ENCODE measurements at regions not wholly inside any gene's neighbourhood (a gene's known extent, or its start where the extent isn't known, plus 50 kb on each side); places are given as distances from the start of the nearest gene placed in this dataset.

GRCh38 chr6:126107475-126108166 is 121.3 kb downstream of the TRMT11 start:
- peaks cover 3% of the 10 kb centered on the region for H3K36me3 Mint-ChIP-seq (ENCODE audit: low read depth, unreplicated experiment)
- Histone ChIP-seq H3K79me2 (ENCODE audit: insufficient read depth, low read length) (no peaks in the 10 kb centered on the region), H2AFZ (ENCODE audit: low read depth, low read length) (no peak overlapping the region), H3K4me3 (ENCODE audit: insufficient read depth, low read depth, low read length) (no peak overlapping the region), H3K4me2 (ENCODE audit: low read length) (peak overlapping the region; percentile 54), H3K9ac (ENCODE audit: low read length) (no peak overlapping the region), H3K9me3 (ENCODE audit: insufficient read depth, low read depth, low read length) (no peaks in the 10 kb centered on the region), H3K27me3 (ENCODE audit: insufficient read depth, low read length) (no peaks in the 10 kb centered on the region), H3K27ac (ENCODE audit: low read depth, low read length) (no peak overlapping the region), H3K36me3 (ENCODE audit: insufficient read depth, low read length) (no peaks in the 10 kb centered on the region), H4K20me1 (ENCODE audit: insufficient read depth, low read length) (no peaks in the 10 kb centered on the region), H3K4me1 (ENCODE audit: insufficient read depth, low read length) (peaks cover 9% of the 10 kb centered on the region)
- no peak for TF ChIP-seq EZH2 (IDR thresholded peaks at IDR 0.05; ENCODE audit: insufficient read depth, low read length)
- TF ChIP-seq, protein P1, sequence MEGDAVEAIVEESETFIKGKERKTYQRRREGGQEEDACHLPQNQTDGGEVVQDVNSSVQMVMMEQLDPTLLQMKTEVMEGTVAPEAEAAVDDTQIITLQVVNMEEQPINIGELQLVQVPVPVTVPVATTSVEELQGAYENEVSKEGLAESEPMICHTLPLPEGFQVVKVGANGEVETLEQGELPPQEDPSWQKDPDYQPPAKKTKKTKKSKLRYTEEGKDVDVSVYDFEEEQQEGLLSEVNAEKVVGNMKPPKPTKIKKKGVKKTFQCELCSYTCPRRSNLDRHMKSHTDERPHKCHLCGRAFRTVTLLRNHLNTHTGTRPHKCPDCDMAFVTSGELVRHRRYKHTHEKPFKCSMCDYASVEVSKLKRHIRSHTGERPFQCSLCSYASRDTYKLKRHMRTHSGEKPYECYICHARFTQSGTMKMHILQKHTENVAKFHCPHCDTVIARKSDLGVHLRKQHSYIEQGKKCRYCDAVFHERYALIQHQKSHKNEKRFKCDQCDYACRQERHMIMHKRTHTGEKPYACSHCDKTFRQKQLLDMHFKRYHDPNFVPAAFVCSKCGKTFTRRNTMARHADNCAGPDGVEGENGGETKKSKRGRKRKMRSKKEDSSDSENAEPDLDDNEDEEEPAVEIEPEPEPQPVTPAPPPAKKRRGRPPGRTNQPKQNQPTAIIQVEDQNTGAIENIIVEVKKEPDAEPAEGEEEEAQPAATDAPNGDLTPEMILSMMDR (IDR thresholded peaks at IDR 0.05; ENCODE audit: insufficient read depth, low read depth, low read length), result no peak
- no peaks in the 10 kb centered on the region for H3K27me3 Mint-ChIP-seq (ENCODE audit: low read depth, unreplicated experiment)
- peak; percentile 33 for DNase-seq (ENCODE audit: low read depth)
- H3K4me3 Mint-ChIP-seq (ENCODE audit: unreplicated experiment), result no peak overlapping the region
- FAIRE-seq, result no peak
- no peak overlapping the region for H3K27ac Mint-ChIP-seq (ENCODE audit: unreplicated experiment)
- H3K9me3 Mint-ChIP-seq (ENCODE audit: unreplicated experiment), result no peaks in the 10 kb centered on the region
- peaks cover 13% of the 10 kb centered on the region for H3K4me1 Mint-ChIP-seq (ENCODE audit: low read depth, unreplicated experiment)

DNA sequence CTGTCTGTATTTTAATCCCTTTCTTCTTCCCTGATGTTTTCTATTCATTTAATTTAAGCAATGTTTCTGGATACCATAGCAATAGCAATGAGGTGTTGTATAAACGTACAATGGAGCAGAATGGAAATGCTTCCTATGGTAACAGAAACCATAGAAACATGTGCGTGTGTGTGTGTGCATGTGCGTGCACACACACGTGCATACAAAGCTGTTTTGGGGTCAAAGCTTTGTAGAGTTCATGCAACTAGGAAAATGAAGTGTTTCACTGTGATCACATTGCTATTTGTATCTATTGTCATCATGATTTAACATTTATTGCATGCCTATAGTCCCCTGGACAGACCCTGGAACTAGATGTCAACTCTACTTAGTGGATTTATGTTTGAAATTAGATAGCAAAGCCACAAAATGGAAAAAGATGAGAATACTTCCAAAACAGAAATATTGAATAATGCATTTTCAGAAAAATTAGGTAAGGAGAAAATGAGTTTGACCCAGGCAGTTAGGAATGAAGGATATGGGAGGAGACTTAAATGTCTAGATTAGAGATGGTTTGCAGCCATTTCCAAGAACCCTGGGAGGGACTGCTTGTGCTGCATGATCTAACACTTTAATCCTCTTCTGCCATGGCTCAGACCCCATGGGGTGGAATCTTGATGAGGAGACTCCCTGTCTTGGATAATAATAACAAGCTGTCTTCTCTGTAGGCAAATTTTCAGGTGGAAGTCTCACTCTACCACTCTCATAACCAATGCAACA is 124.4 kb downstream of the TRMT11 start:
- Mint-ChIP-seq H3K9me3 (ENCODE audit: unreplicated experiment) (no peaks in the 10 kb centered on the region), H3K27me3 (ENCODE audit: low read depth, unreplicated experiment) (no peaks in the 10 kb centered on the region), H3K36me3 (ENCODE audit: low read depth, unreplicated experiment) (no peaks in the 10 kb centered on the region), H3K4me3 (ENCODE audit: unreplicated experiment) (no peak overlapping the region), H3K4me1 (ENCODE audit: low read depth, unreplicated experiment) (peaks cover 13% of the 10 kb centered on the region), H3K27ac (ENCODE audit: unreplicated experiment) (no peak overlapping the region)
- no peaks in the 10 kb centered on the region for H3K79me2 ChIP-seq (ENCODE audit: insufficient read depth, low read length)
- DNase-seq (ENCODE audit: low read depth), result peak; percentile 18
- H4K20me1 ChIP-seq (ENCODE audit: insufficient read depth, low read length), result no peaks in the 10 kb centered on the region
- no peaks in the 10 kb centered on the region for H3K9me3 ChIP-seq (ENCODE audit: insufficient read depth, low read depth, low read length)
- H2AFZ ChIP-seq (ENCODE audit: low read depth, low read length), result no peak overlapping the region
- no peak overlapping the region for H3K4me2 ChIP-seq (ENCODE audit: low read length)
- no peak for TF ChIP-seq EZH2 (IDR thresholded peaks at IDR 0.05; ENCODE audit: insufficient read depth, low read length)
- TF ChIP-seq, protein P1 (IDR thresholded peaks at IDR 0.05; ENCODE audit: insufficient read depth, low read depth, low read length), result no peak
- H3K27ac ChIP-seq (ENCODE audit: low read depth, low read length), result no peak overlapping the region
- no peaks in the 10 kb centered on the region for H3K27me3 ChIP-seq (ENCODE audit: insufficient read depth, low read length)
- H3K9ac ChIP-seq (ENCODE audit: low read length), result no peak overlapping the region
- FAIRE-seq, result no peak
- no peaks in the 10 kb centered on the region for H3K36me3 ChIP-seq (ENCODE audit: insufficient read depth, low read length)
- no peak overlapping the region for H3K4me3 ChIP-seq (ENCODE audit: insufficient read depth, low read depth, low read length)
- H3K4me1 ChIP-seq (ENCODE audit: insufficient read depth, low read length), result peaks cover 9% of the 10 kb centered on the region

DNA sequence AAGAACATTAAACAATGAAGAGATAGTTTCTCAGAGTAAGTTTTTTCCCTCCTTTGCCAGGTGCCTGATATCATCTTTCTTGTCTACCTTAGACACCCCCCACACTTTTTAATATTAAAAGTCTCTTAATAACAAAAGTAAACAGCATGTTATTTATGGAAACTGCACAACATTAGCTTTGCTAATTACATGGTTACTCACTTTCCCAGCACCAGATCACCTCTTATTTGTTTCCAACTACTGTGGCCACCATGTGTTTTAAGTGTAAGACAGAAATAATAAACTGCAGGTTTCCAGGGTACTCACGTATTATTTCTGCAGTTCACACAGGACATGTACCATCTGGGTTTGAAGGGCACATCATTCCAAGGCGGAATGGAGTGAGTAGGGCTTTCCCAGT is 125.0 kb downstream of the TRMT11 start:
- H4K20me1 ChIP-seq (ENCODE audit: insufficient read depth, low read length), result no peaks in the 10 kb centered on the region
- H3K4me3 Mint-ChIP-seq (ENCODE audit: unreplicated experiment), result no peak overlapping the region

More for the DNA sequence above, 125.0 kb downstream of the TRMT11 start:
- Histone ChIP-seq H3K79me2 (ENCODE audit: insufficient read depth, low read length) (no peaks in the 10 kb centered on the region), H3K9ac (ENCODE audit: low read length) (no peak overlapping the region), H3K4me2 (ENCODE audit: low read length) (no peak overlapping the region), H3K4me3 (ENCODE audit: insufficient read depth, low read depth, low read length) (no peak overlapping the region), H3K27ac (ENCODE audit: low read depth, low read length) (no peak overlapping the region), H3K4me1 (ENCODE audit: insufficient read depth, low read length) (peaks cover 9% of the 10 kb centered on the region), H3K36me3 (ENCODE audit: insufficient read depth, low read length) (no peaks in the 10 kb centered on the region), H3K9me3 (ENCODE audit: insufficient read depth, low read depth, low read length) (no peaks in the 10 kb centered on the region), H2AFZ (ENCODE audit: low read depth, low read length) (no peak overlapping the region), H3K27me3 (ENCODE audit: insufficient read depth, low read length) (no peaks in the 10 kb centered on the region)
- TF ChIP-seq, protein P1 (IDR thresholded peaks at IDR 0.05; ENCODE audit: insufficient read depth, low read depth, low read length), result no peak
- no peak for TF ChIP-seq EZH2 (IDR thresholded peaks at IDR 0.05; ENCODE audit: insufficient read depth, low read length)
- Mint-ChIP-seq H3K9me3 (ENCODE audit: unreplicated experiment) (no peaks in the 10 kb centered on the region), H3K27ac (ENCODE audit: unreplicated experiment) (no peak overlapping the region), H3K27me3 (ENCODE audit: low read depth, unreplicated experiment) (no peaks in the 10 kb centered on the region), H3K4me1 (ENCODE audit: low read depth, unreplicated experiment) (peaks cover 13% of the 10 kb centered on the region), H3K36me3 (ENCODE audit: low read depth, unreplicated experiment) (no peaks in the 10 kb centered on the region)
- FAIRE-seq (no peak), DNase-seq (ENCODE audit: low read depth) (no peak)
